Stimulated activated CD4-positive, alpha-beta T cell treated with anti-CD3 and anti-CD28 coated beads, Interleukin-1b, Interleukin-23, amount 100 ng/mL, for 48 hours (primary cell): ENCODE measurements at regions not wholly inside any gene's neighbourhood (a gene's known extent, or its start where the extent isn't known, plus 50 kb on each side); places are given as distances from the start of the nearest gene placed in this dataset.
"Not testable (repeated sequence)": the region's sequence is repeated elsewhere in the genome, so short reads cannot be mapped to it uniquely, and the experiment has no call there.

Experiments
- DNase-seq: peaks from one replicate; pipeline ENCODE4 v3.0.0-alpha.2; 2020

DNA sequence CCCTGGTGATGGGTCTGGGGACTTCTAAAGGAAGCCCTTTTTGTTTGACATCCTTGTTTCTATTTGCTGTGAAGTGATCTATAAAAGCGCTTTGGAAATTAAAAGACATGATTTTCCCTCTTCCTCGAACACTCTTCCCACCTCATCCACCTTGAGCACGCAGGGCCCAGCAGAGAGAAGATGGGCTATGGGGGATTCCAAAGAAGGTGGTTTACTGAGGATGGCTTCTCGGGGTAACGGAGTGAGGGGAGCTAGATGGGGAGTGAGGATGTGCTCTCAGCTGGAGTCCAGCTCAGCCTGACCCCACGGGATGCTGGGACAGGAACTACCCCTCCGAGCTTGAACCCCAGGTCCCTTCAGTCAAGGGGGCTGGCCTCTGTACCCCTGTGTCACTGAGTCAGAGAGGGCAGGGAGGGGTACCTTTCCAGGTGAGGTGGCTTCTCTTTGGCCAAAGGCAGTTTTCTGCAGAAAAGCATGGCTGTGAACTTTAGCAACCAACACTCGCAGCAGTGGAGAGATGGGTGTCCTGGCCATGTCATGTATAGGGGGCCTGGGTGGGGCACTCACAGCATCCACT is 180.7 kb upstream of the SMAD3 start:
- no peak for DNase-seq

DNA sequence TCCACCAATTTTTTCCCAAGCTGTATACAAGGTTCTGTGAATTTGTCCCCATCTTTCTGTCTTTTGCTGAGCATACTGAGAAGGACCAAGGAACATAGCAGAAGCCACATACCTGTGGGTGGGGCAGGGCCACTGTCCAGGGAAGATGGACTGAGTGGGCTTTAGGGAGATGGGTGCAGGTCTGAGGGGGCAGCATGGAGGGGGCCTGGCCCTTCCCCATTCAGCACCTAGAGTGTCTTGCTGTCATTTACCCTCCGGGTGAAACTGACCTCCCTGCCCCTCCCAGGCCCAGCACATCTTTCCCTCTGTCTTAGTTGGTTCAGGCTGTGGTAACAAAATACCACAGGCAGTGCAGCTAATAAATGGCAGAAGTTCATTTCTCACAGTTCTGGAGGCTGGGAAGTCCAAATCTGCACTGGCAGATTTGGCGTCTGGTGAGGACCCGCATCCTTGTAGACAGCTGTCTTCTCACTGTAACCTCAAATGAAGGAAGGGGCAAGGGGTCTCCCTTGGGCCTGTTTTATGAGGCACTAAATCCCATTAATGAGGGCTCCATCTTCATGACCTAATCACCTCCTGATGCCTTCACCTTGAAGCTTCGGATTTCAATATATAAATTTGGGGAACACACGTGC is 180.0 kb upstream of the SMAD3 start:
- no peak for DNase-seq

DNA sequence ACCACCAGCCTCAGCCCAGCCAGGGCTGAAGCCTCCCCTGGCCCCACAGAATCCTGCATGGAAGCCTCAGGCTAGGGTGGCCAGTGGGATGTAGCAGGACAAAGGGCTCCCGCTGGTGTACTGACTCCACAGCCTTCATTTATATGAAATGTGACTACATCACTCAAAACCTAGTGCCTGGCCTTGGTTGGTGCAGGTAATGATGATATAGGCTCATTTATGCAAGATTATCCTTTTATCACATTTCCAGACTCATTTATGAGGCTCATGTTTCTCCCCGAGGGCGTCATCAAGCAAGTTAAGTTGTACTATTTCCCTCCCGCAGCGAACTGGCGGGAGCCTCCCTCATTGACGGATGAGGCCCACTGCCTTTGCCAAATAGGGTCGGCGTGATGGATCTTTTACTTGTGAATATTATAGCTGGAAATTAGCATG is 179.1 kb upstream of the SMAD3 start:
- no peak for DNase-seq

- DNase-seq, result no peak
Measured at GRCh38 chr15:66886686-66887273, 178.6 kb upstream of the SMAD3 start.

DNA sequence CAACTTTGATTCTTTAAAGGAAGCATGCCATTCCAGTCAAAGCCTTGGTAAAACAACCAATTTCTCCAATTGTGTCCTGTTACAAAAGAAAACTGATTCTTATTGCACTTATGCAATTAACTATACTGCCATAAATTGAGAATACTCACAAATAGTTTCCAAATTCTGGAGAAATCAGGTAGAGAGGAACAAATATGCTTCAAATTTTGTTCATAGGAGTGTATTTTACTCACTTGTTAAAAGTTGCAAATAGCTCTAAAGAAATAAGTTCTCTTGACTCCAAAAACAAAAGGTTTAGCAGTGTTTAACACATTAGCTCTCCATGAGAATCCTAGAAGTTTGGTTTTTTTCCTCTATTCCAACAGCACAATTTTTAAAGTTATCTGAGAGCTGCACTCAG is 176.1 kb upstream of the SMAD3 start:
- DNase-seq, result not testable (repeated sequence)

GRCh38 chr15:66891776-66892175 is 173.6 kb upstream of the SMAD3 start:
- DNase-seq, result no peak

GRCh38 chr15:66893294-66893693 is 172.1 kb upstream of the SMAD3 start:
- no peak for DNase-seq

- DNase-seq, result no peak
Measured at GRCh38 chr15:66894363-66894762, 171.0 kb upstream of the SMAD3 start.

- no peak for DNase-seq
Measured at GRCh38 chr15:66894986-66895780, 170.2 kb upstream of the SMAD3 start.

DNA sequence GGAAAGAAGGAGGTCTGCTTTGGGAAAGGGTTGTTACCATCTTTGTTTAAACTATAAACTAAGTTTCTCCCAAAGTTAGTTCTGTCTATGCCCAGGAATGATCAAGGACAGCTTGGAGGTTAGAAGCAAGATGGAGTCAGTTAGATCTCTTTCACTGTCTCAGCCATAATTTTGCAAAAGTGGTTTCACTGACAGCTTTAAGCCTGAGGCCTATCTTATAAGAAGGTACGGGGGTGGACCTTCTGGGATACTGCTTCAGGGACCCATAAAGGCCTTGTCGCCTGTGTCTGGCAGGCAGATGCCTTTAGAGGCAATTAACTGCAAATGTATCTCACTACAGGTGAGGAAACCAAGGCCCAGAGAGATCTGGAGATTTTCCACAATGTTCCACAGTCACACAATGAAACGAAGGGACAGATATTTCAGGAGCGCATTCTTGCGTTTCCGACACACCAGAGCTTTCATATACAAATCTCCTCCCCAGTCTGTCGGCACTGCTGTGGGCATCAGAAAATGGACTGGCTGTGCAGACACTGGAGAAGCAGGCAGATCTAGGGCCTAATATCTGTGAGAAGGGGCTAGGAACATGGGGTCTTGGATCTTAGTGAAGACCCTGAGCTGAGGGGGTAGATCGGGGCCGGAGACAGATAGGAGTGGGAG is 169.5 kb upstream of the SMAD3 start:
- no peak for DNase-seq

DNA sequence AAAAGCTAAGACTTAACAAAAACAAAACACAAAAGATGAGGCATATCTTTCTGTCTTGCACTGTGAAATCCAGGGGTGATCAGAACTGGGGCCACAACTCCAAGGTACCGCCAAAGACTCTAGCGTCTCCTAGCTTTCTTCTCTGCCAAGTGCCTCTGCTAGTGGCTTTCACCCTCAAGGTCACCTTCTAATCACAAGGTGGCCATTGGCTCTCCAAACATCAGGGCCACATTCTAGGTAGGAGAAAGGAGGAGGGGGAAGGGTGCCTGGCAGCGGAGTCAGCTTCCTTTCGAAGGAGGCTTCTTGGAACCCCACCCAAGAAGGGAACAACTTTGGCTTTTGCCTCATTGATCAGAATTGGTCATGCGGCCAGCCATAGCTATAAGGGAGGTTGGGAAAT is 168.8 kb upstream of the SMAD3 start:
- no peak for DNase-seq

- DNase-seq, result no peak
Measured at GRCh38 chr15:66897416-66897815, 168.0 kb upstream of the SMAD3 start.

GRCh38 chr15:66897971-66898370 is 167.4 kb upstream of the SMAD3 start:
- no peak for DNase-seq

GRCh38 chr15:66898656-66899386 is 166.6 kb upstream of the SMAD3 start:
- DNase-seq, result no peak

- no peak for DNase-seq
Measured at GRCh38 chr15:66899555-66900350, 165.6 kb upstream of the SMAD3 start.

- DNase-seq, result no peak
Measured at GRCh38 chr15:66900586-66901310, 164.7 kb upstream of the SMAD3 start.

DNA sequence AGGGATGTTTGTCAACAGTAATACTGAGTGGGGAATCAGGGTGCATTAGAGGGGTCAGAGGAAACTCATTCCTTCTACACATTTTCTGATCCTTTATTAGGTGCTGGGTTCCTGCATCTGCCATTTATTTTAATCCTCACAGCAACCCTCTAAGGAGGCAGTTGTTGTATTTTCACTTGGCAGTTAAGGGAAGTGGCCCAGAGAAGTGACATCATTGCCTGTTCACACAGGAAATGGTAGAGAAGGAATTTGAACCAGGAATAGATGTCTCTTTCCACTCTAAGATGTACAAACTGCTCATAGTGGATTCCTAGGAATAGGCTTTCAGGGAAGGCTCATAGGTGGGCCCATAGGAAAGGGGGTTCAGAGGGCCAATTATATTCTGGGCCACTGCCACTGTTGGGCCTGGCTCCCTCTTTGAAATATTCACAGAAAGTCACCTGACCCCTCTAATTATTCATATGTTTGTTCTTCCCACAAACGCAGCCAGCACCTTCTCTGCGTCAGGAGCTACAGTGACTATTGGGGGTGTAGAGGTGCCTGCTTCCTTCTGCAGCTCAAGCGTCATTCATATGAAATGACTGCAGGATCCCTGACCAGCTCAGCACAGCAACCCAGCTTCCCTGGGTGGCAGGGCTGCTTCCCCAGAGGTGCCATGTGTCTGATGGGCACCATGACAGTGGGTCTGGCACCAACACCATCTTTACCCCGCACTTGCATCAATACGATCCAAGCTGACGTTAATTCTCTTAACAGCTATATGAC is 163.9 kb upstream of the SMAD3 start:
- no peak for DNase-seq

- no peak for DNase-seq
Measured at GRCh38 chr15:66905185-66905584, 160.2 kb upstream of the SMAD3 start.

DNA sequence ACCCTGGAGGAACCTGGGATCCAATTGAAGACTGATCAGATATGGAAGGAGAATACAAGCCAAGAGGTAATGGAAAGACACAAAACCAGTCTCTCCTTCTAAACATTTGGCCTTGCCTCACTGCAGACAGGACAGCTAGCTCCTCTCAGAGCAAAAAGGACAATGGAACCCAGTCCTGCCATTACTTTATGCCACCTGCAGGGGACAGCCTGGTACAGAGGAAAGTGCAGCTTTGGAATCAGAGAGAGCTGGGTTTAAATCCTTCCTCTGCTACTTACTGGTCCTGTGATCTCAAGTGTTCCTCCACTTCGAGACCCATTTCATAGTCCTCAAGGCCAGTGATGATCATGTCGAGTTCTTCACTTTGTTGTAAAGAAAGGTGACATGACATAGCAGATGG is 159.4 kb upstream of the SMAD3 start:
- DNase-seq, result no peak
